AG08395 (cell line): ENCODE measurements at regions not wholly inside any gene's neighbourhood (a gene's known extent, or its start where the extent isn't known, plus 50 kb on each side); places are given as distances from the start of the nearest gene placed in this dataset.
"Not testable (repeated sequence)": the region's sequence is repeated elsewhere in the genome, so short reads cannot be mapped to it uniquely, and the experiment has no call there.

Experiments
- DNase-seq: peaks from one replicate; pipeline ENCODE4 v3.0.0; 2012; ENCODE audit warnings: mixed read lengths, low spot score

- no peak for DNase-seq
These were observed 360.6 kb upstream of the HNRNPA3 start for GRCh38 chr2:176851889-176852483.

DNA sequence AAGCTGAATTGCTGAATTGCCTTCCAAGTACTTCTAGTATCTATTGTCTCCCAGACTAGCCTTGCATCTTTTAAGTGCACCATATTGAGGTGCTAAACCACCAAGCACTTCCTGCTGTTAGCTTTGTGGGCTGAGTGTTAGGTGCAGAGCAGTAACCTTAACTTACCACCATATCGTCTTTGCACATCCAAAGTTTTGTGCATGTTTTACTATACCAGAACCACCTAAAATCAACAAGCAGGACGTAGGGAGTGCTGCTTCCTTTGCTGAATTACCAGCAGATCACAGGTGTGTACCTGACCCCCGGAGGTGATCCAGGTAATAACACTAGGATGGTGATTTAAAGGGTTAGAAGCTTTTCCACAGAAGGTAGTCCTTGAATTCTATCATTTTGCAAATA is 359.9 kb upstream of the HNRNPA3 start:
- no peak for DNase-seq

GRCh38 chr2:176854062-176854461 is 358.5 kb upstream of the HNRNPA3 start:
- no peak for DNase-seq

DNA sequence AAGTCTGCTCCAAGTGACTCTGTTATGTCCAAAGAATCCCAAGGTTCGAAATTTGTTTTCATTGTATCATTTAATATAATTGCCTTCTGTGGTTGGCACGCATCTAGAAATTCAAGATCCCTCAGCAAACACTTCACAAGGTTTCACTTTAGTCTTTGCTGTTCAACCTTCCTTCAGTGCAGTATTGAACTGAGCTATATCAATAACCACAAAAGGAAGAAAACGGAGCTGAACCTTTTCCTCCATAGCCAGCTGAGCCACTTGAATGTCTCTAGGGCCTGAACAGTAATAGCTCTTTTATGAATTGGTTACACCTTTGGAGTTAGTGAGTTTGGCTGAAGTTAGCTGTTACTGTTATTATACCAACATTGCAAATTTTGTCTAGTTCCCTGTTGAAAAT is 357.7 kb upstream of the HNRNPA3 start:
- DNase-seq, result no peak

GRCh38 chr2:176856683-176857082 is 355.9 kb upstream of the HNRNPA3 start:
- DNase-seq, result no peak

DNA sequence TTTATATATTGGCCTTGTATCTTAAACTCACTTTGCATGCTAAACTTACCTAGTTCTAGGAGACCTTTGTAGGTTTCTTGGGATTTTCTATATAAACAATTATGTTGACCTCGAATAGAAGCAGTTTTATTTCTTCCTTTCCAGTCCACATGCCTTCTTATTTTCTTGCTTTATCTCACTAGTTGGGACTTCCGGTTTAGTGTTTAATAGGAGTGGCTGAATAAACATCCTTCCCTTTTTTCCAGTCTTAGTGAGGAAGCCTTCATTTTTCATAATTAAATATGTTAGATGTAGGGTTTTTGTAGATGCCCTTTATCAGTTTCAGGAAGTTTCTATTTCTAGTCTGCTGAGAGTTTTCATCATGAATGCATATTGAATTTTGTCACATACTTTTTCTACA is 347.3 kb upstream of the HNRNPA3 start:
- no peak for DNase-seq

GRCh38 chr2:176872406-176872805 is 340.2 kb upstream of the HNRNPA3 start:
- no peak for DNase-seq

GRCh38 chr2:176873403-176873802 is 339.2 kb upstream of the HNRNPA3 start:
- DNase-seq, result no peak

GRCh38 chr2:176876493-176877103 is 336.0 kb upstream of the HNRNPA3 start:
- DNase-seq, result no peak

GRCh38 chr2:176879426-176879995 is 333.1 kb upstream of the HNRNPA3 start:
- no peak for DNase-seq

DNA sequence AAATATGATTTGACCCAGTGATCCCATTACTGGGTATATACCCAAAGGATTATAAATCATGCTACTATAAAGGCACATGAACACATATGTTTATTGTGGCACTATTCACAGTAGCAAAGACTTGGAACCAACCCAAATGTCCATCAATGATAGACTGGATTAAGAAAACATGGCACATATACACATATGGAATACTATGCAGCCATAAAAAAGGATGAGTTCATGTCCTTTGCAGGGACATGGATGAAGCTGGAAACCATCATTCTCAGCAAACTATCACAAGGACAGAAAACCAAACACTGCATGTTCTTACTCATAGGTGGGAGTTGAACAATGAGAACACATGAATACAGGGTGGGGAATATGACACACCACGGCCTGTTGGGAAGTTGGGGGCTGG is 330.5 kb upstream of the HNRNPA3 start:
- not testable (repeated sequence) for DNase-seq

DNA sequence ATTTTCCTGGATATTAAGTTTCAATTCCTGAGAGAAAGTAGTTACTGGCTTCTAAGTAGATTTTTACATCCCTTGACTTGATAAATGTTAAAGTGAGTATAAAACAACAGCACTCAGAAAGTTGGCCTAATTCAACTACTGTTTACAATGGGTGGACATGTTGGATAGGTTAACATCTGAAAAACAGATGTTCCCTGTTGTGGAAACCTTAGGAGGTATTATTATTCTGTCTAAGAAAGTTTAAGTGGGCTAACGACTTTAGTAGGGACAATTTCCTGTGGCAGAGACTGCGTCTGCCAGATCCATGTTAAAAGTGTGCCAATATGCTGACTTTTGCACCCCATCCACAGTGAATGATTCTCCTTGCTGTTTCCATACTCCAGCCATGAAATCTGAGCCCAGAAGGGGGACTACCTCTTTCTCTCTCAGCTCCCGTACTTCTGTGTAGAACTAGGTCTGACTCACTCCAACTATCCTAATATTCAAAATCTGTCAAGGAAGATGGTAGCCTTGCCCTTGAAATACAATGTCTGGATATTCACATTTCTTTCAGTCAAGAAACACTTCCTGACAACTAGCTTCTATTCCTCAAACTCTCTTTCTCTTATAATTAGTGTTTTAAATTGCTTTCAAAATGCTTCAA is 327.5 kb upstream of the HNRNPA3 start:
- no peak for DNase-seq

DNA sequence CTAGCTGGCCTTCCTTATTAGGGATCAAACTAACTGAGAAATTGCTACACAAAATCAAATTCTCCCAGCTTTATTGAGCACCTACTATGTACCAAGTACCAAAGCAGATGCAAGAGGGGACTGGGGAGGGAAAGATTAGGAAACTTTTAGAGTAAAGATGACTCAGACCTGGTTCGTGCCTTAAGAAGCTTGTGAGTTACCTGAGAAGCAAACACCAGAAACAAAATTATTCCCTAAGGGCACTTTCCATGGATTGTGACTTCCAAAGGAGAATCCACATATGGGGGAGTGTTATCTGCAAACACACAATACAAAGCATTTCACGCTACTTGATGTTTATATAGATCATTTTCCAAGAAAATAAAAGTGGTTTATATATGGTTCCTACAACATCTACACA is 326.9 kb upstream of the HNRNPA3 start:
- no peak for DNase-seq

- DNase-seq, result no peak
These were observed 321.5 kb upstream of the HNRNPA3 start for GRCh38 chr2:176891105-176891504.

DNA sequence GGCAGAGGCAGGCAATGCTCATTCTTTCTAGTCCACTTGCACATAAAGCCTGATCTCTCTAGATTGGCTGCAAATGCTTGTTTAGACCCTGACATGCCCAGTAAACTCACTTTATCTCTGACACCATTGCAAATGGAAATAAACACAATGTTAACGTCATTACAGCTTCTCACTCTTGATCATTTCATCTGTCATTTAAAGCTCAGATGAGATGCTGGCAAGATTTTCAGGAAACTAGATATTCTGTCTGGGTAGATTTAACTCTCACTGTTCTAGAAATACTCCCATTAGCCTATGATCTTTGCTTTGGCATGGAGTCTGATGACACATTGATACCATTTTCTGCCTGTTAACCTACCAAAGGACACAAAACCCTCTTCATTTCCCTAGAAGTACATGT is 320.7 kb upstream of the HNRNPA3 start:
- DNase-seq, result no peak

DNA sequence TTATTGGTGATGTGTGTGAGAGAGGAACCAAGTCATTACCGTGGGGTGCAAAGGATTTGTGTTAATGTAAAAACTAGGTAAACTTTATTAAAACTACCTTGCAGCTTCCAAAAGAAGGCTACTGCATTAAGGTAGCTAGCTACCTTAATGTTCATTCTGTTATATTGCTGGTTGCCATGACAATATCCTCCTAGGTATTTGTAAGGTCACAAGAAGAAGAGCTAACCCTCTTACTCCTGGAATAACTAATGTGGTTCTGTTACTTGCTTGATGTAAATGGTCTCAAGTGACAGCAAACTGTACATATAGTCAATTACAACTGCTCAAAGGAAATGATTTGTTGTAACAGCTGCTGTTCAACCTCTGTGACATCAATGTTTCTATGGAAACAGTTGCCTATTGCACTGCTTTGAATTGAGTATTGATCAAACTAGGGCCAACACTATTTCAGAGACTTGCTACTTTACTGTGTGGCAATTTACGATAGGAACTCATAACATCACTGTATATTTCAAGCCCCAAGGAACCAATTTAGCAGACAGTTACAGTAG is 319.8 kb upstream of the HNRNPA3 start:
- no peak for DNase-seq

GRCh38 chr2:176895158-176895557 is 317.4 kb upstream of the HNRNPA3 start:
- DNase-seq, result no peak

GRCh38 chr2:176902454-176902853 is 310.1 kb upstream of the HNRNPA3 start:
- no peak for DNase-seq

DNA sequence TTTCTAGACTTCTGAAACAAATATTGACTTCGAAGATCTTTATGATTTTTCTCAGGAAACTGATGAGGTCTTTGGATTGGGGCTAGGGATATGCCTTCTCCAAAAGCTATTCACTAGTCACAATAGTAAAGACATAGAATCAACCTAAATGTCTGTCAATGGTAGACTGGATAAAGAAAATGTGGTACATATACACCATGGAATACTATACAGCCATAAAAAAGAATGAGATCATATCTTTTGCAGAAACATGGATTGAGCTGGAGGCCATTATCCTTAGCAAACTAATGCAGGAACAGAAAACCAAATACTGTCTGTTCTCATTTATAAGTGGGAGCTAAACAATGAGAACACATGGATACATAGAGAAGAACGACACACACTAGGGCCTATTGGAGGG is 308.5 kb upstream of the HNRNPA3 start:
- DNase-seq, result not testable (repeated sequence)

- DNase-seq, result no peak
These were observed 305.3 kb upstream of the HNRNPA3 start for GRCh38 chr2:176907341-176907740.

DNA sequence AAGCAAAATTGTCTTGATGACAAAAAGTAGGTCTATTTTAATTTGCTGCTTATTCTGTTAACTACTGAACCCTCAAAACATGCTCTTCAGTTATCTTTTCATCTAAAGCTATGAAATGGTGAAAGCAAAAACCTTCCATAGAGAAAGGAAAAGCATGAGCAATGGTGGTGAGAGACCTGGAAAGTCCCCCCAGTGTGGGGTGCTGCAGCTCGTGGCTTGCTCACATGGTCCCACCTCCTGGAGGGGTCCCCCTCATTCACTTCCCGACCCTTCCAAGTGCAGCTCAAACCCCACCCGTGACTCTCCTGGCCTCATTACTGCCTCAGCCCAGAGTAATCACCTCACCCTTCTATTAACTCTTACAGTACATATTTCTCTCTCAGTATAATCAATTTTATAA is 301.8 kb upstream of the HNRNPA3 start:
- DNase-seq, result no peak

DNA sequence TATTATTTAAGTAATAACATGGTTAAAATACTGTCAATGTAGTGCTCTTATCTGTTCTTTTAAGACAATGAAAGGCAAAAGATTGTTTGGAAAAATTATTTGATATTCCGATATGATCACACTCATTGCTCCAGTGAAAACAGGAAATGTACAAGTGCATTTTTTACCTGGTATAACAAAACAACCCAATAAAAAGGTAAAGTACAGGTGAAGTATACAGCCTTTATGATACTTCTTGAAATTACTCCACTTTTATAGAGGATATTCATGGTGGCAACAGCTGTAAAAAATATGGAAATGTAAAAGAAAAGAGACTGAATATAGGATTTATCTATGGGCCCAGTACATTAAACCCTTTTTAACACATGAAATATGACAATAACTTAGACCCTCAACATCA is 298.6 kb upstream of the HNRNPA3 start:
- no peak for DNase-seq

GRCh38 chr2:176914371-176914770 is 298.2 kb upstream of the HNRNPA3 start:
- no peak for DNase-seq
